Uterus (tissue), 2 donors: ENCODE measurements at regions not wholly inside any gene's neighbourhood (a gene's known extent, or its start where the extent isn't known, plus 50 kb on each side); places are given as distances from the start of the nearest gene placed in this dataset.

Experiments
- CTCF ChIP-seq, 4 experiments: fragments of 200-600 bp in 2 of 4; fragments of 450-650 bp in 2 of 4; sonication (generic) in 2 of 4; IDR thresholded peaks; one replicate each; pipeline ENCODE4 v1.5.1; 2016 to 2019; ENCODE audit warnings: antibody characterized with exemption in 4 of 4, mild to moderate bottlenecking in 2 of 4, moderate library complexity in 1 of 4
- POLR2A ChIP-seq, 2 donors: fragments of 450-650 bp; IDR thresholded peaks; one replicate each; pipeline ENCODE4 v1.6.1; 2016; ENCODE audit warnings: antibody characterized with exemption in 2 of 2, mild to moderate bottlenecking in 1 of 2, moderate library complexity in 1 of 2

- TF ChIP-seq CTCF (IDR thresholded peaks at IDR 0.05) (no peak), POLR2A (IDR thresholded peaks at IDR 0.05) (no peak)
Measured at GRCh38 chr2:12934146-12934756, 217.5 kb downstream of the TRIB2 start.
